ENCODE measurements at regions not wholly inside any gene's neighbourhood (a gene's known extent, or its start where the extent isn't known, plus 50 kb on each side); places are given as distances from the start of the nearest gene placed in this dataset.

- no peak for TF ChIP-seq CTCF (conservative IDR thresholded peaks at IDR 0.05; ENCODE audit: low read length)
- TF ChIP-seq EZH2phosphoT487 (IDR thresholded peaks at IDR 0.05; ENCODE audit: borderline replicate concordance, low read depth, low read length): no peak
These were observed 160.1 kb upstream of the FSTL5 start for GRCh38 chr4:162323919-162324318.
